ENCODE measurements at regions not wholly inside any gene's neighbourhood (a gene's known extent, or its start where the extent isn't known, plus 50 kb on each side); places are given as distances from the start of the nearest gene placed in this dataset.

DNA sequence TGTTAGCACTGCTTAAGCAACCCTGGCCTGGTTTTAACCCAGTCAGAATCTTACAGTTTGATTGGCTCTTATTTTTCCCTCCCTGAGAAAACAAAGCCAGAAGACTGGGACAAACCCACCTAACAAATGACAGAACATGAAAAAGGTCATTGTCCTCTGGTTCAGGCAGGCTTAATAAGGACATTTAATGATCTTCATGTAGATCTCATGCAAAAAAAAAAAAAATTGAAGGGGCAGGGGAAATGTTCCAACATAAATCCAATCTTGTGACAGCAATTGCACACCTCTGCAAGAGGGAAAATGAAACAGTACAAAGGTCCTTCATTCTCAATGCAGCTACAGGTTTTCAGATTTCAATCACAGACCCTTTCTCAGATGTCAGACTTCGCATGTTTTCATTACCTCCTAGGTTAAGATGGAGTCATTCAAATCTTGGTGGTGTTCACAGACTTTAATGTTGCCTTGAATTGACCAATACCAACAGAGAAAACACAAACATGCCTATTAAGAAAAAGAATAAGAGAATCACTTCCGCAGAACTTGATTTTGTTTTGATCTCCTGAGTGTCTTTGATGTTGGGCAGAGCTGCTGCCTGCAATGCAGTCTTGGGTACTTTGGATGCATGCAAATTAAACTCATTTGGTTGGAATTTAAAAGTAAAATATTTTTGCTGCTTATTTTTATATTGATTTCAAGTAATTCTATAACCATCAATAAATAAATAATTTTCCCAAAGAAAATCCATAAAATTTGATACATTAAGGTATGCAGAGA is 359.0 kb downstream of the BTG1 start:
- intact Hi-C loops (cut with micrococcal nuclease) = loop anchor here (10.0 kb wide), 1 partner anchor 212 kb away; no protein-coding TSS in a partner anchor
- DNase-seq (ENCODE audit: low spot score) = no peak
- Mint-ChIP-seq H3K4me3 (no peak overlapping the region), H3K4me1 (ENCODE audit: low read depth) (no peaks in the 10 kb centered on the region), H3K36me3 (ENCODE audit: low read depth) (peaks cover 6% of the 10 kb centered on the region), H3K27me3 (ENCODE audit: insufficient read depth) (peaks cover 3% of the 10 kb centered on the region), H3K27ac (no peak overlapping the region), H3K9me3 (no peaks in the 10 kb centered on the region)

DNA sequence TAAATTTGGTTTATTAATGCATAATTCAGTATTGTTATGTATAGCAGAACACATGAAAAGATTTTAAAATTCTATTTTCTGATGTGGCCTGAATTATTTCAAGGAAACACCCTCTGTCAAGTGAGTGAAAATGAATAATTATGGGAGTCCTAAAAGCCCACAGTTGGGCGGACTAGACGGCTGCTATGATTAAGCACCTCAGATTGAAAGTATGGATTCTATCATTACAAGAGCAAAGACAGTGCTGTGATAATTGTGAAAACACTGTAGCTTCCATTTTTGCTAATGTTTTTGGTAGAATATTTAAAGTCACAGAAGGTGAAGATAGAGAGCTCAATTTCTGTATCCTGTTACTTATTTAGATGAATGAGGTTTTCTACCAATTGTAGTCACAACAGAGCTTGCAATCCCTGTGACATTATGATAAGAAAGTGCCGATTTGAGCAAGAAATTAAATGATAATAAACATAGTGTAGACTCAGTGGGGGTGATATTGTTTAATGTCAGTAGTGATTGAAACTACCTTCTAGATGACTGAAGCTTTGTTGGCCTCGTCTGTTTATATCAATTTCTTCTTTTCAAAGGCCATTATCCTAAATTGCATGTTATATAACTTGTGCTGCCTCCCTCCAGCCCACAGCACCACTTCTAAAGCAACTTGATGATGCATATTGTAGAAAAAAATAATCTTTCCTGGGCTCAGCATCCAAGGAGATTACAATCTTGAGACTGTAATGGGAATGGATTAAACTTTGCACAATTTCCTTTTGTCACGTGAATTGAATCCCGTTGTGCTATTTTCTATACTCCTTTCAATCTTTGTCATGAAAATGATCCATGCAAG is 359.8 kb downstream of the BTG1 start:
- Mint-ChIP-seq H3K9me3 (no peaks in the 10 kb centered on the region), H3K27me3 (ENCODE audit: insufficient read depth) (peaks cover 6% of the 10 kb centered on the region), H3K4me3 (no peak overlapping the region), H3K4me1 (ENCODE audit: low read depth) (no peaks in the 10 kb centered on the region), H3K27ac (no peak overlapping the region), H3K36me3 (ENCODE audit: low read depth) (no peaks in the 10 kb centered on the region)
- DNase-seq (ENCODE audit: low spot score) = no peak
- intact Hi-C loops (cut with micrococcal nuclease) = loop anchor here (10.0 kb wide), 1 partner anchor 211 kb away; no protein-coding TSS in a partner anchor

DNA sequence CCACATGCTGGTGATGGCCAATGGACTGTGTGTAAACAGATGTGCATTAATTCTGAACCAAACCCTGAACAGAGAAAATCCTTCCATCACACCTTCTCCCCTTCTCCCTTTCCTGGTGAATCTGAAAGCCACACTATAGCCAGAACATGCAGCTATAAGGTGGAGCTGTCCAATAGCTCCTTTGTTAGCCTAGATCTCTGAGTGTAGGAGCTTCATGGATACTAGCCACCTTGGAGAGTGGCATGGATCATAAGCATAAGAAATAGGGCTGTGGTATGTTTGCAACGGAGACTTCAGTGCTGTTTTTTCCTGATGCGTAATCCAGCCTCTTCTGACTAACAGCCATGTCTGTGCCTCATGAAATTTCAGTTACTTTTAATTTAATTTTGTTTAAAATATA is 364.5 kb downstream of the BTG1 start:
- Mint-ChIP-seq H3K4me3 (no peak overlapping the region), H3K4me1 (ENCODE audit: low read depth) (peaks cover 17% of the 10 kb centered on the region), H3K36me3 (ENCODE audit: low read depth) (no peaks in the 10 kb centered on the region), H3K27me3 (ENCODE audit: insufficient read depth) (peaks cover 4% of the 10 kb centered on the region), H3K9me3 (no peaks in the 10 kb centered on the region), H3K27ac (no peak overlapping the region)
- intact Hi-C loops (cut with micrococcal nuclease) = loop anchor here (10.0 kb wide), 1 partner anchor 206 kb away; no protein-coding TSS in a partner anchor
- DNase-seq (ENCODE audit: low spot score) = no peak

DNA sequence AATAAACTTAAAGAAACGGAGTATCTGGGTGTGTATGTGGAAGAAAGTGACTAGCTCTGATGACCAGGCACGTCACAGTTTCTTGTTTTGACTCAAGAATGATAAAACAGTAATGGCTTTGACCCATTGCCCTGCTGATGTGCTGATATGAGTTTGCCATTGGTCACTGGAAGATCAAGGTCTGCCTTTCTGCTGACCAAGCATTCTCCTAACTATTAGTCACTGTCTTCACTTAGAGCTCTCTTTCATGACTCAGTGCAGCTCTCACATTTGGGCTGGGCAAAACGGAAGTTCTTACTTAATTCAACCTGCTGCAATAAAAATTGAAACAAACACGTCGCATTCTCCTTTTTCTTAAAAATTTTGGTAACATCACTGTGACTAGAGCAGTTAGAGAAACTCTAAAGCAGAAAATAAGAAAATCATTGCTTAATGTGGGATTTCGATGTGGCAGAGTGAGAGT is 366.7 kb downstream of the BTG1 start:
- peak; percentile 12 for DNase-seq (ENCODE audit: low spot score)
- Mint-ChIP-seq H3K9me3 (no peaks in the 10 kb centered on the region), H3K27ac (peak overlapping the region; percentile 11), H3K36me3 (ENCODE audit: low read depth) (no peaks in the 10 kb centered on the region), H3K4me3 (peak overlapping the region; percentile 59), H3K27me3 (ENCODE audit: insufficient read depth) (peaks cover 3% of the 10 kb centered on the region), H3K4me1 (ENCODE audit: low read depth) (peaks cover 17% of the 10 kb centered on the region)
- intact Hi-C loops (cut with micrococcal nuclease) = loop anchor here (1.0 to 5.0 kb wide), 2 partner anchors 92 to 98 kb away; no protein-coding TSS in a partner anchor

DNA sequence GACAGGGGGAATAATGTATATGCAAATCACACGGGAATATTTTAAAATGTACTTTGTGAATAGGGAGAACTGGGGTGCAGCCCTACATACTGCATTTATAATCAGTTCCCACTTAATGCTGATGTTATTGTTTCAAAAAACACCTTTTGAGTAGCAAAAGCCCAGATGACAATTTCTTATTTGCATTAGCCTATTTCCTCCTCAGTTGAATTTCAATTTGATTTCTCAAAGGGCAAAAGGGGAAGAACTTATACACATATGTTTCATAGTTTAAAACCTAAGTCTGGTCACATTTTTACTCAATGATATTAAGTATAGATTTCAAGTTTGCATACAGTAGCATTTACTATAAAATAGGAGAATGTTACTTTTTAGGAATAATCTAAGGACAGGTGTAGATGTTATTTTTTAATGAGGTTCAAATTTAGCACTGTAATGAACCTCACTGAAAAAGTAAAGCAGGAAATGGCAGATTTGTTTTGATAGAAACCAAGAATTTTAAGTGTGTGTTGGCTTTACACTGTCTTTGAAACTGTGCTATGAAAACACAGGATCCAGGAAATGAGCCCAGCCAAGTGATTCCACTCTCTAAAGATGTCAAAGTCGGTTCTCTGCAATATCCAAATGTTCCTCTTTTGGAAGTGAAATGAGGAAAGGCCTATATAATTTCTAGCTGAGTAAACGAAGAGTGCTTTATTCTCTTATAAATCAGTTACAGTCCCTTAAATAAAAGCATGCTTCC is 367.4 kb downstream of the BTG1 start:
- Mint-ChIP-seq H3K9me3 (no peaks in the 10 kb centered on the region), H3K36me3 (ENCODE audit: low read depth) (no peaks in the 10 kb centered on the region), H3K27me3 (ENCODE audit: insufficient read depth) (peaks cover 3% of the 10 kb centered on the region), H3K4me1 (ENCODE audit: low read depth) (peaks cover 17% of the 10 kb centered on the region), H3K27ac (peak overlapping the region; percentile 26), H3K4me3 (peak overlapping the region; percentile 59)
- DNase-seq (ENCODE audit: low spot score) = no peak
- intact Hi-C loops (cut with micrococcal nuclease) = loop anchor here (5.0 kb wide), 1 partner anchor 91 kb away; no protein-coding TSS in a partner anchor

DNA sequence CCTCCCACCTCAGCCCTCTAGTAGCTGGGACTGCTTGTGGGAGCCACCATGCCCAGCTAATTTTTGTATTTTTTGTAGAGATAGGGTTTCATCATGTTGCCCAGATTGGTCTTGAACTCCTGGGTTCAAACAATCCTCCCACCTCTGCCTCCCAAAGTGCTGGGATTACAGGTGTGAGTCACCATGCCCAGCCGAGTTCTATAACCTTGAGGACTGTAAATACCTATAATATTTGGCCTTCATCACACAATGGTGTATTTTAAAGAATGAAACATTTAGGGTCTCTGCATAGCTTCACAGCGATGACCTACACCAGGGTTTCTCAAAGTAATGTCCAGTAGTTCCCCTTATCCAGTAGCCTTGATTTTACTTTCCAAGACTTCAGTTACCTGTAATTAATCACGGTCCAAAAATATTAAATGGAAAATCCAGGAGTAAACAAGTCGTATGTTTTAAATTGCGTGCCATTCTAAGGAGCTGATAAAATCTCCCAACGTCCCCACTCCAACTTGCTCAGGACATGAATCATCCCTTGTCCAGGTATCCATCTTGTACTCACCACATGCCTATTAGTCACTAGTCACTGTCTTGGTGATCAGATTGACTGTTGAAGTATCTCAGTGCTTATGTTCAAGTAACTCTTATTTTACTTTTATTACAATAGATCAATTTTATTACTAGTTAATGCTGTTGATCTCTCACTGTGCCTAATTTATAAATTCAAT is 368.2 kb downstream of the BTG1 start:
- H3K9me3 Mint-ChIP-seq = no peaks in the 10 kb centered on the region
- H3K4me3 Mint-ChIP-seq = no peak overlapping the region
- intact Hi-C loops (cut with micrococcal nuclease) = loop anchor here (5.0 kb wide), 1 partner anchor 90 kb away; no protein-coding TSS in a partner anchor
- DNase-seq (ENCODE audit: low spot score) = no peak
- H3K27me3 Mint-ChIP-seq (ENCODE audit: insufficient read depth) = peaks cover 3% of the 10 kb centered on the region
- H3K4me1 Mint-ChIP-seq (ENCODE audit: low read depth) = peaks cover 17% of the 10 kb centered on the region
- H3K27ac Mint-ChIP-seq = no peak overlapping the region
- H3K36me3 Mint-ChIP-seq (ENCODE audit: low read depth) = no peaks in the 10 kb centered on the region

DNA sequence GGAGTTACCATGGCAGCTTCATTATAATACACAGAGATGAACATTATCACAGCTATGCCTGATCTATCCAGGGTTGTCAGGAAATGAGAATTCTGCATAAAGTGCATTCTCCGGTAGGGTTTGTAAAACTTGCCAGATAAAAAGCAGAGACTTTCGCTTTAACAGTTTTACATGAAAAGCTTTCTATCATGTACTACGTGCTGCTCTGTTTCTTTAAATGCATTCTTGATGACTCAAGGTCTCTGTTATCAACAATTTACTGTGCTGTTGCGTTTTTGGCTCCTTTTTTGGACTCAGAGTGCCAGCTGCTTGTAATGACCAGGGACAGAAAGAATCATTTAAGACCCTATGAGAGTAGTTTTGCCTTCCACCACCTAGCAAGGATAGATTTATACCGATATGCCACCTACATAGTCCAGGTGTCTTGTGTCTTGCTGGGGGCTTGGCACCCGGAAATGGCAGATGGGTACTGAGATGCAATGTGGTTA is 371.2 kb downstream of the BTG1 start:
- Mint-ChIP-seq H3K36me3 (ENCODE audit: low read depth) (no peaks in the 10 kb centered on the region), H3K4me3 (no peak overlapping the region), H3K9me3 (no peaks in the 10 kb centered on the region), H3K4me1 (ENCODE audit: low read depth) (peaks cover 17% of the 10 kb centered on the region), H3K27me3 (ENCODE audit: insufficient read depth) (no peaks in the 10 kb centered on the region), H3K27ac (no peak overlapping the region)
- no peak for DNase-seq (ENCODE audit: low spot score)
- intact Hi-C loops (cut with micrococcal nuclease) = no loop called here

DNA sequence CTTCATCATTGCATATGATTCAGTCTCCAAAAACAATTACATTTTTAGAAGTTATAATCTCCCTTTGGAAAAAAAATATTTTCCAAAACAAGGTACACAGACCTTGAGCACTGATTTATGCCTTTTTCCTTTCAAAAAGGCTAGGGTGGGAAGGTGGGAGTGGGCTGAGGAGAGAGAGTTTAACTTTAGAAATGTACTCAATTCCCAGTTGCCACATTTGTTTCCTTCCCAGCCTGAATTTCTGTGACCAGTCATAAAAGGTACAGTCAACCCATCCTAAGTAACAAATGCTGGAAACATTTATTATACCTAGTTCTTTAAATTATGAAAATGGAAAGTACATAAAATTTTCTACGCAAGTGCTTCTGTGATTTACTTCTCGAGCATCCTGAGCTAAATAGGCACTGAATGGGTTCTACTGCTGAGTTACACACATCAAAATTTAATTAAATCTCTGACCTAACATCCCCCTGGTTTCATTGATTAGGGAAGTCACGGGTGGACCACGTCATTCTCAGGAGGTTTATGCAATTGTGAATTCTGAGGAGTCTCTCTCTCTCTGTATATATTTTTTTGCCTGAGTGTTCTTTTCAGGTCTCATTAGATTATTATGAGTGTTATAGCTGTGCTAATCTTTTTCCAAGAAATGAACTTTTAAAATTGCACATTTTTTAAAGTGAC is 371.8 kb downstream of the BTG1 start:
- H3K27ac Mint-ChIP-seq = no peak overlapping the region
- DNase-seq (ENCODE audit: low spot score) = no peak
- no peaks in the 10 kb centered on the region for H3K36me3 Mint-ChIP-seq (ENCODE audit: low read depth)
- intact Hi-C loops (cut with micrococcal nuclease) = no loop called here
- no peaks in the 10 kb centered on the region for H3K9me3 Mint-ChIP-seq
- peaks cover 11% of the 10 kb centered on the region for H3K4me1 Mint-ChIP-seq (ENCODE audit: low read depth)
- H3K4me3 Mint-ChIP-seq = no peak overlapping the region
- H3K27me3 Mint-ChIP-seq (ENCODE audit: insufficient read depth) = no peaks in the 10 kb centered on the region

DNA sequence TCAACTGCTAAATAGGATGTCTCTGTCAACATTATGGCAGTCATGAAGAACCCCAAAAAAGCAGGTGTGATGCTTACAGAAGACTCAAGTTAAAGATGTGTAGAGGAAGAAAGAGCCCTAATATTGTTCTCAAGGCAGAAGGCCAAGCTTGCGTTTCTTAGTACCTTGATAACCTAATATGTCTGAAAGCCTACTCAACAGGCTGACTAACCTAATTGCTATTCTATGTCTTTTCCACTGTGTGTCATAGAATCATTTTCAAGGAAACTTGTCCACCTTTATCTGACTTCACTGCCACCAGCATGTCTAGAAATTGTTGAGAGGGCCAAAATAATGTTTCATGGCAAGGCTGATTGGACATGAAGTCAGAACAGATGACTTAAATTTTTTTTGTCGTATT is 373.2 kb downstream of the BTG1 start:
- no peaks in the 10 kb centered on the region for H3K27me3 Mint-ChIP-seq (ENCODE audit: insufficient read depth)
- no peaks in the 10 kb centered on the region for H3K9me3 Mint-ChIP-seq
- H3K36me3 Mint-ChIP-seq (ENCODE audit: low read depth) = no peaks in the 10 kb centered on the region
- H3K27ac Mint-ChIP-seq = no peak overlapping the region
- H3K4me1 Mint-ChIP-seq (ENCODE audit: low read depth) = no peaks in the 10 kb centered on the region
- intact Hi-C loops (cut with micrococcal nuclease) = no loop called here
- no peak for DNase-seq (ENCODE audit: low spot score)
- no peak overlapping the region for H3K4me3 Mint-ChIP-seq

DNA sequence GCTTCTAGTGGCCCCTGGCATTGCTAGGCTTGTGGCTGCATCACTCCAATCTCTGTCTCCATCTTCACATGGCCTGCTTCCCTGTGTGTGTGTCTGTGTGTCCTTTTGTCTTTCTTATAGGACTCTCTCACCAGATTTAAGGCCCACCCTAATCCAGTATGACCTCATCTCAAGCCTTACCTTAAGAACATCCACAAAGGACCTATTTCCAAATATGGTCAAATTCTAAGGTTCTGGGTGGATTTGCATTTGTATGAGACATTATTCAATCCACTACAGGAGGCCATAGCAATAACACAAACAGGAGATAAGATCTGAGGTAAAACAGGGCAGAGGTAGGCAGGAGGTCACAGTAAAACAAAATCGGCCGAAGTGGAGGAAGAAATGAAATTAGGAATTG is 375.9 kb downstream of the BTG1 start:
- intact Hi-C loops (cut with micrococcal nuclease) = no loop called here
- Mint-ChIP-seq H3K36me3 (ENCODE audit: low read depth) (no peaks in the 10 kb centered on the region), H3K9me3 (no peaks in the 10 kb centered on the region), H3K4me3 (no peak overlapping the region), H3K27ac (no peak overlapping the region), H3K4me1 (ENCODE audit: low read depth) (no peaks in the 10 kb centered on the region), H3K27me3 (ENCODE audit: insufficient read depth) (no peaks in the 10 kb centered on the region)
- DNase-seq (ENCODE audit: low spot score) = no peak

DNA sequence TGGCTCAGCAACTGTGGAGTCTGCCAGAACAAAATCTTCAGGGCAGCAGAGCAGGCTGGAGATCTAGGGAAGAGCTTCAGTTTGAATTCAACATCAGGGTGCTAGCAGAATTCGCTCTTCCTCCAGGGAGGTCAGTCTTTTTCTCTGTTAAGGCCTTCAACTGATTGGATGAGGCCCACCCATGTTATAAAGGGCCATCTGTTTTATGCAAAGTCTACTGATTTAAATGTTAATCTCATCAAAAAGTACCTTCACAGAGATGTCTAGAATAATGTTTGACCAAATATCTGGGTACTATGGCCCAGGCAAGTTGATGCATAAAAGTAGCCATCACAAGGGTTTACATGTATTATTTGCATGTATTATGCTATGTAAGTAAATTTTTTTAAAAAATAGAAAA is 378.4 kb downstream of the BTG1 start:
- Mint-ChIP-seq H3K36me3 (ENCODE audit: low read depth) (no peaks in the 10 kb centered on the region), H3K4me1 (ENCODE audit: low read depth) (no peaks in the 10 kb centered on the region), H3K4me3 (no peak overlapping the region), H3K27ac (no peak overlapping the region), H3K27me3 (ENCODE audit: insufficient read depth) (no peaks in the 10 kb centered on the region), H3K9me3 (no peaks in the 10 kb centered on the region)
- intact Hi-C loops (cut with micrococcal nuclease) = no loop called here
- DNase-seq (ENCODE audit: low spot score) = no peak

Measured in activated T-helper 1 cell treated with anti-CD3 and anti-CD28 coated beads, Interleukin-12 subunit alpha, Interleukin-12 subunit beta, Interleukin-2, Interleukin-4 antibody, amounts not matched to agents 30 ng/mL and 10 ng/mL and 1 ng/mL, durations not matched to agents 14 hours and 24 hours and 36 hours (primary cell).